ENCODE measurements at regions not wholly inside any gene's neighbourhood (a gene's known extent, or its start where the extent isn't known, plus 50 kb on each side); places are given as distances from the start of the nearest gene placed in this dataset.

- intact Hi-C loops (cut with micrococcal nuclease), result no loop called here
- ChIA-PET POLR2A (no interaction called here), CTCF (no interaction called here)
- Mint-ChIP-seq H3K4me3 (no peak overlapping the region), H3K27ac (no peak overlapping the region), H3K9me3 (no peaks in the 10 kb centered on the region), H3K27me3 (peaks cover 13% of the 10 kb centered on the region), H3K36me3 (no peaks in the 10 kb centered on the region), H3K4me1 (ENCODE audit: low read depth) (no peaks in the 10 kb centered on the region)
- no peak for DNase-seq
Observed at GRCh38 chr12:94732367-94732990, 82.1 kb upstream of the TMCC3 start.

GRCh38 chr12:94731733-94732360 lies 81.5 kb upstream of the TMCC3 start:
- CTCF ChIA-PET, result no interaction called here
- Mint-ChIP-seq H3K27me3 (peaks cover 13% of the 10 kb centered on the region), H3K36me3 (no peaks in the 10 kb centered on the region), H3K9me3 (no peaks in the 10 kb centered on the region), H3K4me1 (ENCODE audit: low read depth) (no peaks in the 10 kb centered on the region), H3K27ac (no peak overlapping the region), H3K4me3 (no peak overlapping the region)
- POLR2A ChIA-PET, result no interaction called here
- DNase-seq, result no peak
- intact Hi-C loops (cut with micrococcal nuclease), result no loop called here

- no peak overlapping the region for H3K27ac Mint-ChIP-seq
- H3K4me3 Mint-ChIP-seq, result no peak overlapping the region
- POLR2A ChIA-PET, result no interaction called here
- DNase-seq, result no peak
- no peaks in the 10 kb centered on the region for H3K36me3 Mint-ChIP-seq
- intact Hi-C loops (cut with micrococcal nuclease), result no loop called here
- CTCF ChIA-PET, result no interaction called here
- no peaks in the 10 kb centered on the region for H3K4me1 Mint-ChIP-seq (ENCODE audit: low read depth)
- H3K27me3 Mint-ChIP-seq, result peaks cover 11% of the 10 kb centered on the region
- H3K9me3 Mint-ChIP-seq, result no peaks in the 10 kb centered on the region
Observed at GRCh38 chr12:94730847-94731246, 80.5 kb upstream of the TMCC3 start.

GRCh38 chr12:94726236-94726835 lies 76.0 kb upstream of the TMCC3 start:
- Mint-ChIP-seq H3K27ac (no peak overlapping the region), H3K4me1 (ENCODE audit: low read depth) (no peaks in the 10 kb centered on the region), H3K4me3 (no peak overlapping the region), H3K36me3 (no peaks in the 10 kb centered on the region), H3K9me3 (no peaks in the 10 kb centered on the region), H3K27me3 (peaks cover 3% of the 10 kb centered on the region)
- POLR2A ChIA-PET, result no interaction called here
- intact Hi-C loops (cut with micrococcal nuclease), result no loop called here
- DNase-seq, result no peak
- CTCF ChIA-PET, result no interaction called here

GRCh38 chr12:94725375-94726168 lies 75.2 kb upstream of the TMCC3 start:
- Mint-ChIP-seq H3K27me3 (peaks cover 3% of the 10 kb centered on the region), H3K4me1 (ENCODE audit: low read depth) (no peaks in the 10 kb centered on the region), H3K36me3 (no peaks in the 10 kb centered on the region), H3K4me3 (no peak overlapping the region), H3K27ac (no peak overlapping the region), H3K9me3 (no peaks in the 10 kb centered on the region)
- ChIA-PET POLR2A (no interaction called here), CTCF (interaction anchor here (1.1 kb wide), 1 partner anchor 37 kb away, joined by 3 read pairs; no protein-coding TSS in a partner anchor)
- intact Hi-C loops (cut with micrococcal nuclease), result no loop called here
- no peak for DNase-seq

- intact Hi-C loops (cut with micrococcal nuclease), result no loop called here
- H3K36me3 Mint-ChIP-seq, result no peaks in the 10 kb centered on the region
- no peaks in the 10 kb centered on the region for H3K4me1 Mint-ChIP-seq (ENCODE audit: low read depth)
- H3K27ac Mint-ChIP-seq, result no peak overlapping the region
- DNase-seq, result no peak
- POLR2A ChIA-PET, result no interaction called here
- H3K4me3 Mint-ChIP-seq, result no peak overlapping the region
- peaks cover 3% of the 10 kb centered on the region for H3K27me3 Mint-ChIP-seq
- H3K9me3 Mint-ChIP-seq, result no peaks in the 10 kb centered on the region
- CTCF ChIA-PET, result no interaction called here
Observed at GRCh38 chr12:94722664-94723063, 72.3 kb upstream of the TMCC3 start.

- CTCF ChIA-PET, result no interaction called here
- no peak for DNase-seq
- H3K4me1 Mint-ChIP-seq (ENCODE audit: low read depth), result no peaks in the 10 kb centered on the region
- intact Hi-C loops (cut with micrococcal nuclease), result no loop called here
- H3K27me3 Mint-ChIP-seq, result peaks cover 3% of the 10 kb centered on the region
- H3K4me3 Mint-ChIP-seq, result no peak overlapping the region
- POLR2A ChIA-PET, result no interaction called here
- no peak overlapping the region for H3K27ac Mint-ChIP-seq
- no peaks in the 10 kb centered on the region for H3K36me3 Mint-ChIP-seq
- no peaks in the 10 kb centered on the region for H3K9me3 Mint-ChIP-seq
Observed at GRCh38 chr12:94721173-94721572, 70.8 kb upstream of the TMCC3 start.

- no peaks in the 10 kb centered on the region for H3K9me3 Mint-ChIP-seq
- no peak overlapping the region for H3K27ac Mint-ChIP-seq
- no peak for DNase-seq
Observed at GRCh38 chr12:94718114-94718513, 67.8 kb upstream of the TMCC3 start.

GRCh38 chr12:94717656-94718055 lies 67.3 kb upstream of the TMCC3 start:
- no peaks in the 10 kb centered on the region for H3K36me3 Mint-ChIP-seq
- H3K27ac Mint-ChIP-seq, result no peak overlapping the region
- H3K4me3 Mint-ChIP-seq, result no peak overlapping the region
- no peaks in the 10 kb centered on the region for H3K9me3 Mint-ChIP-seq
- DNase-seq, result no peak
- ChIA-PET CTCF (no interaction called here), POLR2A (no interaction called here)
- peaks cover 3% of the 10 kb centered on the region for H3K27me3 Mint-ChIP-seq
- intact Hi-C loops (cut with micrococcal nuclease), result no loop called here
- H3K4me1 Mint-ChIP-seq (ENCODE audit: low read depth), result no peaks in the 10 kb centered on the region

More at GRCh38 chr12:94718114-94718513, 67.8 kb upstream of the TMCC3 start:
- H3K27me3 Mint-ChIP-seq, result peaks cover 3% of the 10 kb centered on the region
- no peak overlapping the region for H3K4me3 Mint-ChIP-seq
- no peaks in the 10 kb centered on the region for H3K4me1 Mint-ChIP-seq (ENCODE audit: low read depth)
- POLR2A ChIA-PET, result no interaction called here
- intact Hi-C loops (cut with micrococcal nuclease), result no loop called here
- CTCF ChIA-PET, result no interaction called here
- H3K36me3 Mint-ChIP-seq, result no peaks in the 10 kb centered on the region

- intact Hi-C loops (cut with micrococcal nuclease), result no loop called here
- no peaks in the 10 kb centered on the region for H3K36me3 Mint-ChIP-seq
- H3K27me3 Mint-ChIP-seq, result peaks cover 3% of the 10 kb centered on the region
- H3K4me1 Mint-ChIP-seq (ENCODE audit: low read depth), result no peaks in the 10 kb centered on the region
- ChIA-PET CTCF (no interaction called here), POLR2A (no interaction called here)
- DNase-seq, result no peak
- H3K9me3 Mint-ChIP-seq, result no peaks in the 10 kb centered on the region
- no peak overlapping the region for H3K4me3 Mint-ChIP-seq
- H3K27ac Mint-ChIP-seq, result no peak overlapping the region
Observed at GRCh38 chr12:94717108-94717507, 66.8 kb upstream of the TMCC3 start.

GRCh38 chr12:94716339-94716738 lies 66.0 kb upstream of the TMCC3 start:
- Mint-ChIP-seq H3K27me3 (peaks cover 3% of the 10 kb centered on the region), H3K4me1 (ENCODE audit: low read depth) (no peaks in the 10 kb centered on the region), H3K9me3 (no peaks in the 10 kb centered on the region), H3K4me3 (no peak overlapping the region), H3K36me3 (no peaks in the 10 kb centered on the region), H3K27ac (no peak overlapping the region)
- DNase-seq, result no peak
- ChIA-PET CTCF (no interaction called here), POLR2A (interaction anchor here (0.7 kb wide), 1 partner anchor 97 kb away, joined by 3 read pairs; no protein-coding TSS in a partner anchor)
- intact Hi-C loops (cut with micrococcal nuclease), result no loop called here

GRCh38 chr12:94714378-94715114 lies 64.2 kb upstream of the TMCC3 start:
- CTCF ChIA-PET, result no interaction called here
- DNase-seq, result no peak

More at GRCh38 chr12:94714378-94715114, 64.2 kb upstream of the TMCC3 start:
- Mint-ChIP-seq H3K9me3 (no peaks in the 10 kb centered on the region), H3K4me1 (ENCODE audit: low read depth) (no peaks in the 10 kb centered on the region), H3K36me3 (no peaks in the 10 kb centered on the region), H3K4me3 (no peak overlapping the region), H3K27ac (no peak overlapping the region), H3K27me3 (peaks cover 3% of the 10 kb centered on the region)
- intact Hi-C loops (cut with micrococcal nuclease), result loop anchor here (5.0 kb wide), 1 partner anchor 163 kb away; no protein-coding TSS in a partner anchor
- POLR2A ChIA-PET, result no interaction called here

Measured in activated CD4-positive, alpha-beta memory T cell treated with anti-CD3 and anti-CD28 coated beads for 36 hours (primary cell).